ENCODE measurements at regions not wholly inside any gene's neighbourhood (a gene's known extent, or its start where the extent isn't known, plus 50 kb on each side); places are given as distances from the start of the nearest gene placed in this dataset.
"Not testable (repeated sequence)": the region's sequence is repeated elsewhere in the genome, so short reads cannot be mapped to it uniquely, and the experiment has no call there.

GRCh38 chrX:73911946-73912345 lies 59.4 kb upstream of the XIST start:
- not testable (repeated sequence) for TF ChIP-seq EP300, CTCF, POLR2A (IDR thresholded peaks at IDR 0.05)
